NCI-H345 (cell line): ENCODE measurements at regions not wholly inside any gene's neighbourhood (a gene's known extent, or its start where the extent isn't known, plus 50 kb on each side); places are given as distances from the start of the nearest gene placed in this dataset.

Source experiments
- DNase-seq: peaks from one replicate; lab custom pipeline; 2025; lab: John Stamatoyannopoulos, UW

DNA sequence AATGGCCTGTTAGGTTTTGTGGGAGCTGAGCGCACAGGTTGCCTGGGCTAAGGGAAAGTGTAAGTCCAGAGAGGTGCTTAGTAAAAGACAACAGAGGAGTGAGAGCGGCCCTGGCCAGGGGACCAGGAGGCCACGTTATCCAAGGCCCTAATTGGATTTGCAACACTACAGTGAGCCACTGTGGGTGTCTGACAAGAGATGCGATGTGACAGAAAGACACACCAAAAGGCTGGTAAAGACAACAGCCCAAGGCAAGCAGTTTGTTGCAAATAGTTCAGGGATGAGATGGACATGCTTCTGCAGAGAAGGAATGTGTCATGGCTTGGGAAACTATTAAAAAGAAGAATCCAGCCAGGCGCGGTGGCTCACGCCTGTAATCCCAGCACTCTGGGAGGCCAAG lies 162.7 kb upstream of the KIT start:
- no peak for DNase-seq

DNA sequence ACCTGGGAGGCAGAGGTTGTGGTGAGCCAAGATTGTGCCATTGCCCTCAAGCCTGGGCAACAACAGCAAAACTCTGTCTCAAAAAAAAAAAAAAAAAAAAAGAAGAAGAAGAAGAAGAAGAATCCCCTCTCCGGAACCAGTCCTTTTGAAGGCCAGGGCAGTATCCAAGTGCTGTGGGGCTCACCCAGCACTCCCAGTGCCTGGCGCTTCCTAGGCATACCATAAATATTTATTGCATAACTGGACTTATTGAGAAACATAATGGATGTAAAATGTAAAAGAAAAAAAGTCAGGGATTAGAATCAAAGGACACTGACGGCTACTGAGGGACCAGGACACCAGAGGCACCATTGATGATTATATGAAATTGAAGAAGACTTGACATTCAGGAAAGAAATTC lies 162.1 kb upstream of the KIT start:
- DNase-seq, result no peak

DNA sequence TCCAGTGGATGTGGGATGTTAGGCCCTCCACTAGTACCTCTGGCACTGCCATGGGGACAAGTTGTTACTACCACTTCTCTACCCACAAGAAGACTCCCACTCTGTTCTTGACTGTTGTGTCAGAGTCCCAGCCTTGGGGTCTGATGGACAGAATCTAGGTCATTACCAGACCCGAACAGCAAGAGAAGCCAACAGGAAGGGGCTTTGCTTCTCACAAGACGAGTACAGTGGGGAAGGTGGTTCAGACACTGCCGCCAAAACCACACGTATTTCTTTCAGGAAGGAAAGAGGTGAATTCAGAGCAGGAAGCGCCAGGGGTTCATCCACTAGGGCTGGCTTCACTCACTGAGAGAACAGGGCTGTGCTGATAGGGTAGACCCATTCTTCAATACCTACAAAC lies 161.3 kb upstream of the KIT start:
- DNase-seq, result no peak

DNA sequence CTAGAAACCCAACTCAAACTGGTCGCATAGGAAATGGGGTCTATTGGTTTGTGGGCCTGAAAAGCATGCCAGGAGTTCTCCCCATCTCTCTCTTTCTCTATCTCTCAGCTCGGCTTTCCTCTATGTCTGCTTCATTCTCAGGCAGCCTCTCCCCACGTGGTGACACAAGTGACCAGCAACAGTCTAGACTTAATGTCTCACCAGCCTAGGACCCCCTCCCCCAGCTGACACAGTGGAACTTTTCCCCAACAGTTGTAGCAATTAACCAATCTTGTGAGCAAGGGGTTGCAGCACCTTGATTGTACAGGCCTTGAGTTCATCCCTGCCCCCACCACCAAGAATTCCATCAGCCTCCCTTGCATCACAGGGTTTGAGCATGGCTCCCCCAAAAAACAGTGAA lies 159.8 kb upstream of the KIT start:
- no peak for DNase-seq

DNA sequence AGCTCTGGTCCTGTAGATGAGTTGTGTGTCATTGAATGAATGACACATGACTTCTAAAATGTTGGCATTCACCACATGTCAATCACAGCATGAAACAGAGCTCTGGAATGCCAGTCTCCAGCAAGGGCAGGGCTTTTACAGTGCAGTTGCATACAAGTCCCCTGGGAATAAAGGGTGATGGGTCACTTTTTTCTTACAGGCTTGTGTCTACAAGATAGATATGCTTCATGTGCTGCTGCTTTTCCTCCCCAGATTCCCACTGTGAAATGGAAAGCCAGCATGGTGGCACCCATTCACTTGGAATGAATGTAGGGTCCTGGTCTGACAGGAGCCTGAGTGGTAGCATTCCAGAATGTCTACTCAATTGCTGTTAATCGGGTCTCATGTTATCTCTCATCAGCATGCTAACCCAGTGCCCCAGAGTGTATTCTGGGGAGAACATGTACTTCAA lies 159.1 kb upstream of the KIT start:
- DNase-seq, result no peak

DNA sequence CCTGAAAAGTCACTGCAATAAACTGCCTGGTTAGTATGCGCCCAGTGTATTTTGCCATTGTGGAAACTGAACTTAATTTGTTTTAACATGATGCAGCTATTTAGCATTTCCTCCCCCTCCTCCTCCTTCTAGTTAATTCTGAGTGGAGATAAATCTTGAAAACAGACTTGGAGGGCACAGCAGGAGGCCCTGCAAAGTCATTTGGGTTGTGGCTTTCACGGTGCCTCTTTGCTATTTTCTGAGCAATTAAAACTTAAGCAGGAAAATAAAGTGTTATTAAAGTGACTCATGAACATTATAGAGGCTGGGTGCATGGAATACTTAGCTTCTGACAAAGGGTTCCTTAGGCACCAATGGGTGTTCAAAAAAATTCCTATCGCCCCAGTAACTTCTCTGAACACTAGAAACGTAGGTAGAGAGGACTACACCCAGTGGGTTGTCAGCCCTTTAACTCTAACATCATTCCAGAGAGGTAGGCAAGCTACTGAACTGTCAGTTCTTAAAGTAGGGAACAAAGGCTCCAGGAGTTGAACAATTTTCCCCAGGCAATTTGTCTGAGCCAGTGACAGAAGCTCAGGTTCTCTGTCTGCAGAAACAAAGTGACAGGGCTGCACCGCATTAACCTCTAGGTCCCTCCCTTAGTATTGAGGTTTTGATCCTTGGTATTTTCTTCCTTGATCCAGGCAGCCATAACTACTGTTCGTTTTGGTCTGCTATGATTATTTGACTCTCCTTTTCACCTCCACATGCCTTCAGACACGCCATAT lies 158.3 kb upstream of the KIT start:
- no peak for DNase-seq

DNA sequence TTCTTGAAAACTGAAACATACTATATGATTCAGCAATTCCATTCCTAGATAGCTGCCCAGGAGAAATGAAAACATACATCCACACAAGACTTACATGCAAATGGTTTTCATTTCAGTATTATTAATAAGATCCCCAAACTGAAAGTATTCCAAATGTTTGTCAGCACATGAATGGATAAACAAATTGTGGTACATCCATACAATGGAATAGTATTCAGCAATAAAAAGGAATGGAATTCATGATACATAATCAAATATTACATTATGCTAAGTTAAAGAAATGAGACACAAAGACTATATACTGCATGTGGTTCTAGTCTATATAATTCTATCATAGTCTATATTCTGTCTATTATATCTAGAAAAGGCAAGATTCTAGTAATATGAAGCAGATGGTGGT lies 152.4 kb upstream of the KIT start:
- no peak for DNase-seq

DNA sequence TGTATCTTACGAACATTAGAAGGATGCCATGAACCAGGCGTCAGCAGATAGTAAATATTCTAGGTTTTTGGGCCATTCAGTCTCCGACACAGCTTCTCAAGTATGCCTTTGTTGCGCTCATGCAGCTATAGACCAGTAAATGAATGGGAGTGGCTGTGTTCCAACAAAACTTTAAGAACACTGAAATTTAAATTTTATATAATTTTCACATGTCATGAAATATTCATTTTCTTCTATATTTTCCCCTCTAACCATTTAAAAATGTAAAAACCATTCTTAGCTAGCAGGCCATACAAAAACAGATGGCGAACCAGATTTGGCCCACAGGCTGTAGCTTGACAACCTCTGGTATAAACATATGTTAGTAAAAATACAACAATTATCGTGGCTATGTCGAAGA lies 151.8 kb upstream of the KIT start:
- DNase-seq, result no peak

DNA sequence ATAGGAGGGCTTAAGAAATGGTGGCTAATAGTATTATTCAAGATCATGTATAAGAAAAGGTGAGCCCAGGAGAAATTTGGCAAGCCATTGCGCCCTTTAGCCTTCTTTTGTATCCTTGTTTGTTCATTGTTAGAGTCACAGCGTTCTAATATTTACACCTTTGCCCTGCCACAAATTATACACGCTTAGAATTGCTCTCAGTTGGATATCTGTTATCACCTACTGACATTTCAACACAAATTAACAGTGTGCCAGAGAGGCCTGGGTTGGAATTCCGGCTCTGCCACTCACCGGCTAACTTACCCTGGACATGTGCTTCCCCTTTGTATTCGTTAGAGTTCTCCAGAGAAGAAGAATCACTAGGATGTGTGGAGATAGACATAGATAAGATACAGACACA lies 148.7 kb upstream of the KIT start:
- no peak for DNase-seq

DNA sequence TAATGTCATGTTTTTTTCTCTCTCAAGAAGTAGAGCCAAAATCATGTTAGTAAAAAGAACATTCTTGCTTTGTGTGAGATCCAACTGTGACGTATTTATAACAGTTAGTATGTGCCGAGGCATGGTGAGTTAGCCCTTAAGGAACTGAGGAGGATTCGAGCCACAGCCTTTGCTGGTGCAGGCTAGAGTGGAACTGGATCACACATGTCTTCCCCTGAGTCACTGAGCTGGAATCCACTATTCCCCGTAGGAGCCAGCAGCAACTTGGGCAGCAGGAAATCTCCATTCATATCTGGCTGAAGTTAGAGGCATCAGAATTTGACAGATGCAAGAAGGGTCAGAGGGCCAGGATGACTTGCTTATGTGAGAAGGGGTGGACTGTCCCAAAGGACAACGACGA lies 144.6 kb upstream of the KIT start:
- no peak for DNase-seq

DNA sequence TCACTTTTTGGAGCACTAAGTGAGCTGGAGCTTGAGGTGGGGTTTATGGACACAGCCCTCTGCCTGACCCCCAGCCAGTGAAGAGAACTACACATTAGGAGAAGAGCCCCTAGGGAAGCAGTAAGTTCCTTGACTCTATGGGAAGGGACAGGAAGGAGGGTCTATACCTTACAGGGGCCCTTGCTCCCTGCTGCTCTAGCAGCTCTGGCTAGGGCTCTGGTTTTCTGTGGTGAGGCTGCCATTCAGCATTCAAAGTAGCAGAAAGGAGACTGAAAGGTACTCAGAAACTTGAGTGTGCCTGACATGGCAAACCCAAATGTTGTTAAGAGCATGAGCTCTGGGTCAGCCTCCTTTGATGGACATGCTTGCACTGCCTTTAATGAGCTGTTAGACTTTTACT lies 144.0 kb upstream of the KIT start:
- no peak for DNase-seq

DNA sequence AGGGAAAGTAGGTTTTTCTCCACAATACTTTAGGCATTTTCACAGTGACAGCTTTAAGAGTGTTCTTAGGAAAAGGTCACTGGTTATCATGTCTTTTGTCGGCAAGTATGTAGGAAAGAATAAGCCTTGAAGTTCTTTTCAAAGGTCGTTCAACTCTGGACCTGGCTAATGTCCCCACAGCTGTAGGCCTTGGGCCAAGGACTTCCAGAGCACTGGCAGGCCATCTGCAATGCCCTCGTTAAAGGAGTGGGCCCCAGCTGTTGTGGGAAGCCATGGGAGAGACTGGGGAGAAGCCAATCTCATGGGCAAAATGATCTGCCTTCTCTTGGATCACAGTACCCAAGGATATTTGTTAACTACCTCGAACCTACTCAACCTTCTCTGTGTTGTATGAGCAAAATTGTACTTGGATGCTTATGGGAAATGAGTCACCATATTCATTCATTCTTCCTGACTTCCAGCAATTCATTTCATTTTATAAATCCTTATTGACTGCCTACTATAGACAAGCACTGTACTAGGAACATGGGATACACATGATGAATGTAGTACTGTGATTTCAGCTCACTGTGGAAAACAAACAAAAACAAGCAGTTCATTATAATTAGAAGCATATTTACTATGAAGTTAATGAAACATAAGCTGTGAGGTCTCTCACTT lies 141.1 kb upstream of the KIT start:
- no peak for DNase-seq

DNA sequence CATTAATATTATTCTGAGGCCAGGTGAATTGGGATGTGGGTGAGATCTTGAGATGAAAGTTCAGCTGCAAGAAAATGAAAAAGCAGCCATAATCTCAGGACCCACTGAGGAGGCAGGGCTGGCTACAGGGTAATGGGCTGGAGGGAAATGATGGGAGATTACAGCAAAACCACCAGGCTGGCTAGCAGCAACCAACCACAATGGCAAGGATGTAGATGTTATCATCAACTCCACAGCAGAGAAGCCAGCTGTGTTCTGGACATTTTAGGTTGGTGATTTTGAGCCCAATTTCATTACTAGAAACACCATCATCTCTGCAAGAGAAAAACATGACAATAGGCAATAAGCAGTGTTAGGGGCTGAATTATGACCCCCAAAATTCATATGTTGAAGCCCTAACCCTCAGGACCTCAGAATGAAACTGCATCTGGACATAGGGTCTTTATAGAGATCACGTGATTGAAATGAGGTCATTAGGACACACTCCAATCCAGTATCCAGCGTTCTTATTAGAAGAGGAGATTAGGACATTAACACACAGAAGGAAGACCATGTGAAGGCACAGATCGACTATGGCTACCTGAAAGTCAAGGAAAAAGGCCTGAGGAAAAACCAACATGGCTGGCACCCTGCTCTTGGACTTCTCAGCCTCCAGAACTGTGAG lies 139.8 kb upstream of the KIT start:
- no peak for DNase-seq

DNA sequence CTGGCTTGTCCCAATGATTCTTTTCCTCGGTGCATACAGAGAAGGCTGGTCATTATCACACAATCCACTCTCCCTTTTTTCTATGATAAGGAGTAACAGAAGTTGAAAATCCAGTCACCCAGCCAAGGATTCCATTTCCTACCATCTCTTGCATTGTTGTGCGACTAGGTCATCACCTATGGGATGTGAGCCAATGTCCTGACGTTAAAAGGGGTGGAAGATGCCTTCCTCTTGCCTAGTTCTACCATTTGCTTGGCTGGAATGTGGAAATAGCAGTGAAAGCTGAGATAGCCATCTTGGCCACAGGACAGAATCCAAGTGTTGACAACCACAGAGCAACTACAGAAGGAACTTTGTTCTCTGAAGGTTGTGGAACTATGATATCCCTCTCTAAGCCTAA lies 132.2 kb upstream of the KIT start:
- no peak for DNase-seq

DNA sequence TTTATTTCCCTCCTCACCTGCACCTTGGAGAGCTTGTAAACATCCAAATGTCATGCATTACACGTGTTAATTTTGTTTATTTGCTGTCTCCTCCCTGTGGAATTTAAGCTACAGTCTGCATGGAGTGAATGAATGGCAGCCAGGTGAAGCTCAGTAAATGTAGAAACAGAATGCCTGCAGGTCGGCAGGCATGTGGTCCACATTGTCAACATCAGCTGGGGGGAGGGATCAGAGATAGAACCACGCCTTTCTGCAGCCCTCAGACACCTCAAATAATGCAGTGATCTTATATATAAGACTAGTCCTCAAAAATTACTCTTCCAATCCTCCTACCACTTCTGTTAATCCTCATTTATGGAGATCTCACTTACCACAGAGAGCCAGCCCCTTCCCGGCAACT lies 131.2 kb upstream of the KIT start:
- DNase-seq, result peak; percentile 59

DNA sequence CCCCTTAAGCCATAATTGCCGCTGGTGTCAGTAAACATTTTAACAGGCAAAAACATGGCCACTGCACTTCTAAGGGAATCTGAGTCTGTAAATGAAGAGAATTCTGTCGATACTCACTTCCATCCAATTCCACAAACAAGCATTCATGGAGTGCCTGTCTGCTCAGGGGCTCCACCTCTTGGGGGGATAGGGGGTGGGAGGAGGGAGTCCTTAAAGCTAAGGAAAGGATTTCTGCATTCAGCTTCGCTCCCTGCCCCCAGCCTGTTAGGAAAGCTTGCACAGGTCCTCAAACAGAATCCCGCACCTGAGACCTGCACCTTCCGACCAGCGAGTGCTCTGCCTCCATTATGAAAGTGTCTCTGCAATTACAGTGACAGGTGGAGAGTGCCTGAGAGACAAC lies 130.2 kb upstream of the KIT start:
- DNase-seq, result peak; percentile 43

DNA sequence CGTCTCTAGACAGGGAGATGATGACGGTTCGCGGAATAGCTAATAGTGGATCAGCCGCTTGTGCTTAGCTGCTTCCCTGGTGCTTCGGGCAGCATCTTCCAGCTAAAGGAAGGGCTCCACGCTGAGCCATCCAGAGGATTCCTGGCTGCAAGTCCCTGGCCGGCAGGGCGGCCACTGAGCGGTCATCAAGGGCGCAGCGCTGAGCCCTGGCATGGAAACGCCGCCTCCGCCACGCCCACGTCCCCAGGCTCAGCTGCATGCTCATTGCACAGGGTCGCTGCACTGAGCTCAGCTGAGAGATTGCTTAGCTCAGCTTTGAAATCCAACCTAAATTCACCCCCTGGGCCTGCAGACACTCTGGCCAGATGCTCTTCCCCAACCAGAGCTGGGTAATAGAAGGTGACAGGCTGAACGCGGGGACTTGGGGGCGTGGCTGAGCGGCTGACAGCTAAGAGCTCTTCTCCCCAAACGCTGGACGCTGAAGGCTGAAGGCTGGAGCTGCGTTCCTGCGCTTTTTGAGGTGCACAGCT lies 118.2 kb upstream of the KIT start:
- DNase-seq, result peak; percentile 57

DNA sequence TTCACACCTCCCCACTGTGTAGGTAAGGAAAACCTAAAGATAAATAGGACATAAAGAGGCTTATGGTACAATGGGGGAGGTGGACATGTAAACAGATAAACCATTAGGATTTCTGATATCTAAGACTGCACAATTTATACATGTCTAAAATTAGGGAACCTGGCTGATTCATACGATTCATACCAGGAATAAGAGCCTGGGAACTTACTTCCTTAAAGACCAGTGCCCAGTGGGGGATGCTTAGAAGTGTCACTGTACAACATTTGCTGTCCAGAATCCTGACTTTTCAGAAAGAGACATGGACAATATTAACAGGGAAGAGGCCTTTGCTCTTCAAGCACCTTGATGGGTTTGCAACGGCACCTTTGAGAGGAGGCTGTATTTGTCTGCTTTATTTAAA lies 116.8 kb upstream of the KIT start:
- DNase-seq, result no peak

DNA sequence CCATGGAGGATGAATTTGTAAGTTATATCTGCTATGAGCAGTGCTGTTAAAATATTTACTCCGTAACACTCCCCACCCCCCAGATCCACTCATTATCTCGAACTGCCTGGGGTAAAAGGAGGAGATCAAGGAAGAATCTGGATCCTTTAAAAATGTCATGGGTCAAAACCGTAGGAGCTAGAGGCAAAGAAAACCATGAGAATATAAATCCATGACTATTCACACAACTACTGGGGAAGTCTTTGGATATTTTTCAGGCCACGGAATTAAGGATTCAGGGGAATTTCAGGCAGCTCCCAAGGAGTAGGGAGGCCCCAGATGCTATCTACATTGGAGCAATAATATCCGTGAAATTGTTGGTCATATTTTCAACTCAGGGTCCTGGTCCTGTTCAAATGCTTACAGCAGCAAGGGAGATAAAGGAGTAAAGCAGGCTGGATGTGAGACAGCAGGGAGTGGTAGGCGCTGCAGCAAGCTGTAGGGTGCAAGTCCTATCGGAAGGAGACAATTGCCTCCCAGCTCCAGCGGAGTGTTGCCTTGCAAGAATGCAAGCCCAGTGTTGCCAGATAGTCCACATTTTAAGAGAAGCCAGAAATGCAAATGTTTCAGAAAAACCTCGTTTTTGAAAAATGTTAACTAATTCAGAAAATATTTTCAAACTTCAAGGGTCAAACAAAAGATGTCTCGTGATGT lies 116.2 kb upstream of the KIT start:
- no peak for DNase-seq

DNA sequence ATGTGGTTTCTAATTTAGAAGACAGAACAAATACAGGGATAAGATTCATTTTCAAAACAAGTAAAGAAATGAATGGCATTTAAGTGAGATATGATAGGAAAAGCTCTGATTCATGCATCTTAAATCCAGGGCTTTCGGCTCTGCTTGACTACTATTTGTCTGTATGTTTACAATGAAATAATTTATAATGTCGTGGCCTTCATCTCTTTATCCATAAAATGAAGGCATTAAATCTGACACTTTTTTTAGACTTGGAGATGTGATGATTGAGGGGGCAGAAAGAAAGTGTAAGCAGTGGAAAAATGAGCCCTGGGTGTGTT lies 115.7 kb upstream of the KIT start:
- no peak for DNase-seq

DNA sequence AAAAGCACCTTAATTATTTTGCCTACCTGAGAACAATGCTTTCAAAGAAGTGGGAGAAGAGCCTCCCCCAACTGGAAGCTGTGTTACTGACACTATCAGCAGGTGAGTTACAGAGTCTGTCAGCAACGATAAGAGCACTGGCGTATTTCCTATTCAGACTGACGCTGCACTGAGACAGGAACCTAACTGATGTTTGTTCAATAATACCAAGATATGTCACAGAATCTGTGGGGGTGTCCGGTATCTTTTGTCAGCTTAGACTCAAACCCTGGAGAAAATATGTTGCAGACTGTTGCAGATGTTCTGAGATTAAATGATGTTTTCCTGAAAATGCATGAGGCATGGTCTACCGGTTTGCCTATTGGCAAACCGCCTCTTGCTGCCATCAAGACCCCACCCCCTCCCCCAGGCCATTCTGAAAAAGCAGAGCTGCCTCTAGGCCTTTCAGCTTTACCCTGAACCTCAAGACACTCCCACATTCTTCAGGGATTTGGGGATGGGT lies 115.2 kb upstream of the KIT start:
- DNase-seq, result no peak

DNA sequence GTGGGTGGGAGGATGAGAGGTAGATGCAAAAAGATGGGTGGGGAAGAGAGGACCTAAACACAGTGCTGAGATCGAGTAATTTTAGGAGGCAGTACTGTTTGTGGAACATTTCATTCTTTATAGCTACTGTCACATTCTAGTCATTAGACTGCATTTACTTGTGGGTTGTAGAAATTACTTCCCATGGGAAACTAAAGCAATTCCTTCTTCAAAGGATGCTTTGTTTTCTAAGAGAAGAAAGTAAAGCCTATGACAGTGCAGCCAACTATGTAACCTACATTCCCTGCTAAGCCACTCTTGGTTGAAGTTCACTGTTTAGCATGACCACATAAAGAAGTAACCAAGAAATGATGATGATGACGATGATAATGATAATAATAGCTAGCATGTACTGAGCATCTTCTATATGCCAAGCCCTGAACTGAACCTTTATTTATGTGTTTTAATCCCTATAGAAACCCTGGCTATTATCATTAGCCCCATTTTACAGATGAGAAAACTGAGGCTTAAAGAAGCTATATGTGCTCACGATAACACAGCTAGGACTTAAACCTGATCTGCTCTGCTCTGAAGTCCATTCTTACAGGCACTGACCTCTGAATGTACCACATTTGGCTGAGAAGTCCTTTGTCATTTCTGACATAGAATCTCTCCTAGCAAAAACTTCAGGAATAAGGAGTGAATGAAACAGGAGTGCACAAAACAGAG lies 114.5 kb upstream of the KIT start:
- DNase-seq, result no peak
